ENCODE measurements at regions not wholly inside any gene's neighbourhood (a gene's known extent, or its start where the extent isn't known, plus 50 kb on each side); places are given as distances from the start of the nearest gene placed in this dataset.

DNA sequence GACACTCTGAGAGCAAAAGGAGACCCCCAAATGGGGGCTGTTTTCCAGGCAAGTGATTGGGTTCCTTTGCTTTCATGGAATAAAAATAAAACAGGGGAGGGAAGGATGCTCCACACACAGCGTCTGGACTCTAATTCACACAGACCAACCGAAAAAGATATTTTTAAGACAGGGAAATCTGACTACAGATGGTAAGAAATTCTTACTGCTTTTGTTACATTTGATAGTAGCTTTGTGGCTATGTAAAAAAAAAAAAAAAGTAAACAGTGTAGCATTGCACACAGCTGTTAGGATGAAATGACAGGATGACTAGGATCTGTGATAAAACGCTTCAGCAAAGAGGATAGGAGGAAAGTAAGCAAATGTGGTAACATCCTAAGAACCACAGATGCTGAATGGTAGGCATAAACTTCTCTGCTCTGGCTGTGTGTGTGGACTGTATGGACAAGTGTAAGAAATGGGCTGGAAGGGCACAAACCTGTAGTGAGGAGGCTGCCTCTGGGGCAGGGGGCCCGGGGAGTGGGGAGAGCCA is 207.6 kb downstream of the ANAPC1 start:
- Histone ChIP-seq H3K27me3 (ENCODE audit: control insufficient read depth in 1 of 2, insufficient read depth in 2 of 2, low read length in 2 of 2) (no peaks in the 10 kb centered on the region), H3K4me1 (ENCODE audit: control insufficient read depth in 2 of 2, insufficient read depth in 2 of 2, low read length in 1 of 2) (peaks cover 0 to 2% of the 10 kb centered on the region in 2 donors), H3K9me3 (ENCODE audit: control insufficient read depth in 2 of 2, insufficient read depth in 1 of 2, low read depth in 1 of 2, low read length in 1 of 2) (no peaks in the 10 kb centered on the region), H3K36me3 (ENCODE audit: control insufficient read depth in 2 of 2, insufficient read depth in 2 of 2, low read length in 1 of 2) (no peaks in the 10 kb centered on the region), H3K4me3 (ENCODE audit: low read depth in 1 of 2, low read length in 2 of 2) (no peak overlapping the region), H3K27ac (ENCODE audit: low read depth in 2 of 2, low read length in 1 of 2) (no peak overlapping the region)
- WGBS, 2 donors, result 87 to 88% methylated on average over 4 of the region's 4 CpGs

DNA sequence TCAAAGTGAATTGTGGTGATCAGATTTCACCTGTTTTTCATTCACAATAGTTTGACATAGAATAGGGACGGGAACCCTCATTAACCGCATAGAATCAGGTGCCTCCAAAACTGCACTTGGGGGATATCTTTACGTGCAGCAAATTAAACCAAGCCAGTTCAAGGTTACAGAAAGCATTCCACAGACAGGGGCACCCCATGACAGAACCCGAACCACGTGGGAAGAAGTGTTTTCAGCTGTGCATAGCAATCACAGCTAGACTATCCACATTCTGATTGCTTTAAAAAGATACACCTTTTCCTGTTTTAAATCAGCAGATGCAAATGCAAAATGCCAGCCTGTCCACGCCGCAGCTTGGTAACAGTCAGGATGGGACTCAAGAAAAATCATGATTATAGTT is 205.8 kb downstream of the ANAPC1 start:
- H3K9me3 ChIP-seq (ENCODE audit: control insufficient read depth in 2 of 2, insufficient read depth in 1 of 2, low read depth in 1 of 2, low read length in 1 of 2), result no peaks in the 10 kb centered on the region
- no peaks in the 10 kb centered on the region for H3K36me3 ChIP-seq (ENCODE audit: control insufficient read depth in 2 of 2, insufficient read depth in 2 of 2, low read length in 1 of 2)
- peaks cover 0 to 2% of the 10 kb centered on the region in 2 donors for H3K4me1 ChIP-seq (ENCODE audit: control insufficient read depth in 2 of 2, insufficient read depth in 2 of 2, low read length in 1 of 2)
- H3K4me3 ChIP-seq (ENCODE audit: low read depth in 1 of 2, low read length in 2 of 2), result no peak overlapping the region
- no peaks in the 10 kb centered on the region for H3K27me3 ChIP-seq (ENCODE audit: control insufficient read depth in 1 of 2, insufficient read depth in 2 of 2, low read length in 2 of 2)
- 77 to 82% methylated on average over 7 of the region's 7 CpGs for WGBS, 2 donors
- H3K27ac ChIP-seq (ENCODE audit: low read depth in 2 of 2, low read length in 1 of 2), result peak overlapping the region in 1 of 2 donors; percentile 4

DNA sequence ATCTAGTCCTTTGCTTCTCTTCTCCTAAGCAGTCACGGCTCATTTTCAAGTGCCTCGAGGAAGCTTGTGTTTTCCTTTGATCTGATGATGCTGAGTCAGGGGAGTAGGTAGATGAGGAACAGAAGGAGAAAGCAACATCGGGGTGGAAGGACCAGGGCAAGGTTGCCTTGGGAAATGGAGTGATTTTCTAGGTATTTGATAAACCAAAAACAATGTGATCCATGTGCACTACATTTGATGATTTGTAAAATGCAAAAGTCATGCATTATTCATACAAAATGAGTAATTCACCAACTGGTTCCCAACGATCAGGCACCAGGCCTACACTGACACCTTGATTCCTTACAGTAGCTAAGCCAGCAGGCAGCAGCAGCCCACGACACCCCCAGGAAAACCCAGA is 205.3 kb downstream of the ANAPC1 start:
- Histone ChIP-seq H3K27ac (ENCODE audit: low read depth in 2 of 2, low read length in 1 of 2) (peak overlapping the region in 1 of 2 donors; percentile 4), H3K9me3 (ENCODE audit: control insufficient read depth in 2 of 2, insufficient read depth in 1 of 2, low read depth in 1 of 2, low read length in 1 of 2) (no peaks in the 10 kb centered on the region), H3K36me3 (ENCODE audit: control insufficient read depth in 2 of 2, insufficient read depth in 2 of 2, low read length in 1 of 2) (no peaks in the 10 kb centered on the region), H3K4me3 (ENCODE audit: low read depth in 1 of 2, low read length in 2 of 2) (no peak overlapping the region), H3K4me1 (ENCODE audit: control insufficient read depth in 2 of 2, insufficient read depth in 2 of 2, low read length in 1 of 2) (peaks cover 0 to 2% of the 10 kb centered on the region in 2 donors), H3K27me3 (ENCODE audit: control insufficient read depth in 1 of 2, insufficient read depth in 2 of 2, low read length in 2 of 2) (no peaks in the 10 kb centered on the region)
- 39 to 46% methylated on average over 5 of the region's 5 CpGs for WGBS, 2 donors

DNA sequence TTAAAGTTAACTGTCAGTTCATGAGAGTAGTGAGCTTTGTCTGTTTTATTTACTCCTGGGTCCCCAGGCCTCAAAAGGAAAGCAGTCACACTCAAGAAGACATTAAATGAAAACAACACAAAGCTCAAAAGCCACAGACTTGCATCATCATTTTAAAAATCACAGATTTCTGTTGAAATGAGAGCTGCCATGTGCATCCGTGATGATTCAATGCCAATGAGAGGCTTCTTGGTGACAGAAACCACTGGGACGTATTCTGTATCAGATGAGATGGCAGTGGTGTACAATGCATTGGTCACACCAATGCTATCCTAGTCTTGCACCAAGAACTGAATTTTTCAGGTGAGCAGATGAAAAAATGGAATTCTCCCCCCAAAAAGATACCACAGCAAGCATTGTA is 204.8 kb downstream of the ANAPC1 start:
- H3K9me3 ChIP-seq (ENCODE audit: control insufficient read depth in 2 of 2, insufficient read depth in 1 of 2, low read depth in 1 of 2, low read length in 1 of 2), result no peaks in the 10 kb centered on the region
- H3K4me3 ChIP-seq (ENCODE audit: low read depth in 1 of 2, low read length in 2 of 2), result no peak overlapping the region
- no peak overlapping the region for H3K27ac ChIP-seq (ENCODE audit: low read depth in 2 of 2, low read length in 1 of 2)
- H3K4me1 ChIP-seq (ENCODE audit: control insufficient read depth in 2 of 2, insufficient read depth in 2 of 2, low read length in 1 of 2), result peaks cover 0 to 2% of the 10 kb centered on the region in 2 donors
- no peaks in the 10 kb centered on the region for H3K36me3 ChIP-seq (ENCODE audit: control insufficient read depth in 2 of 2, insufficient read depth in 2 of 2, low read length in 1 of 2)
- H3K27me3 ChIP-seq (ENCODE audit: control insufficient read depth in 1 of 2, insufficient read depth in 2 of 2, low read length in 2 of 2), result no peaks in the 10 kb centered on the region
- 79 to 86% methylated on average over 2 of the region's 2 CpGs for WGBS, 2 donors

DNA sequence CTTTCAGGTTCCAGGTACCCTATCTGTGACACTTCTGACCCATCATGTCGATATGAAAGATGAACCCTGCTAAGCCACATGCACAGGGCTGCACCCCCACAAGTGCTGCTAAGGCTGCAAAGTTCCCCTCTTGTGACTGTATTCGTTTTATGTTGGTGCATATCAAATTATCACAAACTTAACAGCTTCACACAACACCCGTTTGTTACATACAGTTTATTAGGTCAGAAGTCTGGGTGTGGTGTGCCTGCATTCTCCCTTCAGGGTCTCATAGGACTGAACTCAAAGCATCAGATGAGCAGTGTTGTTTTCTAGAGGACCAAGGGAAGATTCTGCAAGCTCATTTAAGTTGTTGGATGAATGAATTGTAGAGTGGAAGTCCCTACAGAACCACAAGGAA is 199.4 kb downstream of the ANAPC1 start:
- 79 to 85% methylated on average over 3 of the region's 3 CpGs for WGBS, 2 donors
- H3K27me3 ChIP-seq (ENCODE audit: control insufficient read depth in 1 of 2, insufficient read depth in 2 of 2, low read length in 2 of 2), result no peaks in the 10 kb centered on the region
- no peaks in the 10 kb centered on the region for H3K9me3 ChIP-seq (ENCODE audit: control insufficient read depth in 2 of 2, insufficient read depth in 1 of 2, low read depth in 1 of 2, low read length in 1 of 2)
- H3K36me3 ChIP-seq (ENCODE audit: control insufficient read depth in 2 of 2, insufficient read depth in 2 of 2, low read length in 1 of 2), result no peaks in the 10 kb centered on the region
- no peak overlapping the region for H3K4me3 ChIP-seq (ENCODE audit: low read depth in 1 of 2, low read length in 2 of 2)
- no peak overlapping the region for H3K27ac ChIP-seq (ENCODE audit: low read depth in 2 of 2, low read length in 1 of 2)
- no peaks in the 10 kb centered on the region for H3K4me1 ChIP-seq (ENCODE audit: control insufficient read depth in 2 of 2, insufficient read depth in 2 of 2, low read length in 1 of 2)

DNA sequence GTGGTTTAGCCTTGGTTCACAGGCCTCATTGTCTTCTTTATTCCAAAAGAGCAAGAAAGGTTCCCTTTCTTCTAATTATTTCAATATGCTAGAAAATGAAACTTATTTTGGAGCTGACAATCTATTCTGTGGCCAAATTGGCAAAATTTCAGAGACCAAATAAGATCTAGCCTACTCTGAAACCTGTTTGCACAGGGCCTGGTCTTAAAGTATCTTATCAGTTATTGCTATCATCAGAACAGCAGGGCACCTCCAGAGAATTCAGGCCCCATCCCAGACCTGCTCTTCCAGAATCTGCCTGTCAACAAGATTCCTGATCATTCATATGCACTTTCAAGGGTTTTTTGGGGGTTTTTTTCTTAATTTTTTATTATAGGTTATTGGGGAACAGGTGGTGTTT is 198.7 kb downstream of the ANAPC1 start:
- Histone ChIP-seq H3K4me3 (ENCODE audit: low read depth in 1 of 2, low read length in 2 of 2) (no peak overlapping the region), H3K4me1 (ENCODE audit: control insufficient read depth in 2 of 2, insufficient read depth in 2 of 2, low read length in 1 of 2) (no peaks in the 10 kb centered on the region), H3K27ac (ENCODE audit: low read depth in 2 of 2, low read length in 1 of 2) (no peak overlapping the region)

DNA sequence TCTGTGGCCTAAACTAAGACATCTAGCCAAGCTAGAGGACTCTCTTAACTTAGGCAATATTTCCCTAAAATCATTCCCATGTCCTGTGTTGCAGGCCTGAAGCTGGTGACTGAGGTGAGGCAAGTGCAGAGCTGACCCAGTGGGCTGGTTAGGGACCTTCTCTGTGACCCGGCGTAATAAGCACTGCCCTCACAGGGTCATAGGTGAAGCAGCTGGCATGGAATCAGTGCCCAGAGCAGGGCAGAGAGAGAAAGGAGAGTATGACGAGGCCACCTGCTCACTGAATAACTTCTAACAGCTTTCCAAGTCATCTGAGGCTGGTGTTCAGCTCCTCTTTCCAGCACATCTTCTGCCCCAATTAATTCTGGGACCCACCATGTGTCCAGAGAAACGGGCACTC is 197.0 kb downstream of the ANAPC1 start:
- WGBS, 2 donors, result 91 to 93% methylated on average over 4 of the region's 4 CpGs
- H3K9me3 ChIP-seq (ENCODE audit: control insufficient read depth in 2 of 2, insufficient read depth in 1 of 2, low read depth in 1 of 2, low read length in 1 of 2), result no peaks in the 10 kb centered on the region
- no peak overlapping the region for H3K27ac ChIP-seq (ENCODE audit: low read depth in 2 of 2, low read length in 1 of 2)

More for the DNA sequence above, 198.7 kb downstream of the ANAPC1 start:
- Histone ChIP-seq H3K36me3 (ENCODE audit: control insufficient read depth in 2 of 2, insufficient read depth in 2 of 2, low read length in 1 of 2) (no peaks in the 10 kb centered on the region), H3K27me3 (ENCODE audit: control insufficient read depth in 1 of 2, insufficient read depth in 2 of 2, low read length in 2 of 2) (no peaks in the 10 kb centered on the region), H3K9me3 (ENCODE audit: control insufficient read depth in 2 of 2, insufficient read depth in 1 of 2, low read depth in 1 of 2, low read length in 1 of 2) (no peaks in the 10 kb centered on the region)

DNA sequence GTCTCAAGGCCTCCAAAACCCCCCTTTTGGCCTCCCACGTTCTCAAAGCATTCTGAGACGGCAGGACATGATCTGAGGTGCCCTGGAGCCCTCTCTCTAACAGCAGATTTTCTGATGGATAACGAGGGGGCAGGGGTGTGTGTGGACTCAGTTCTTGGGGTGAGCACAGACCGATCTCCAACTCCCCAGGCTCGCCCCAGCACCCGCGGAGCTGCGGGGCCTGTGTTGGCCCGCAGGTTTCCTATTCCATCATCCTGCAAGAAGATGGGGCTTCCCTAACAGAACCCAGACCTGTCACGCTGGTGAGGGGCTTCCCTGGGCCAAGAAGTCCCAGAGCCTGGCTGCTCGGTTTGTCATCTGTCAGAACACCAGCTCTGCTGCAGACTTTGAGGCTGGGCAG is 196.1 kb downstream of the ANAPC1 start:
- Histone ChIP-seq H3K27ac (ENCODE audit: low read depth in 2 of 2, low read length in 1 of 2) (no peak overlapping the region), H3K9me3 (ENCODE audit: control insufficient read depth in 2 of 2, insufficient read depth in 1 of 2, low read depth in 1 of 2, low read length in 1 of 2) (no peaks in the 10 kb centered on the region), H3K4me1 (ENCODE audit: control insufficient read depth in 2 of 2, insufficient read depth in 2 of 2, low read length in 1 of 2) (no peaks in the 10 kb centered on the region), H3K27me3 (ENCODE audit: control insufficient read depth in 1 of 2, insufficient read depth in 2 of 2, low read length in 2 of 2) (no peaks in the 10 kb centered on the region), H3K36me3 (ENCODE audit: control insufficient read depth in 2 of 2, insufficient read depth in 2 of 2, low read length in 1 of 2) (no peaks in the 10 kb centered on the region), H3K4me3 (ENCODE audit: low read depth in 1 of 2, low read length in 2 of 2) (no peak overlapping the region)
- 83 to 87% methylated on average over 11 of the region's 11 CpGs for WGBS, 2 donors

More for the DNA sequence above, 197.0 kb downstream of the ANAPC1 start:
- no peaks in the 10 kb centered on the region for H3K27me3 ChIP-seq (ENCODE audit: control insufficient read depth in 1 of 2, insufficient read depth in 2 of 2, low read length in 2 of 2)
- no peaks in the 10 kb centered on the region for H3K36me3 ChIP-seq (ENCODE audit: control insufficient read depth in 2 of 2, insufficient read depth in 2 of 2, low read length in 1 of 2)
- H3K4me3 ChIP-seq (ENCODE audit: low read depth in 1 of 2, low read length in 2 of 2), result no peak overlapping the region
- H3K4me1 ChIP-seq (ENCODE audit: control insufficient read depth in 2 of 2, insufficient read depth in 2 of 2, low read length in 1 of 2), result no peaks in the 10 kb centered on the region

DNA sequence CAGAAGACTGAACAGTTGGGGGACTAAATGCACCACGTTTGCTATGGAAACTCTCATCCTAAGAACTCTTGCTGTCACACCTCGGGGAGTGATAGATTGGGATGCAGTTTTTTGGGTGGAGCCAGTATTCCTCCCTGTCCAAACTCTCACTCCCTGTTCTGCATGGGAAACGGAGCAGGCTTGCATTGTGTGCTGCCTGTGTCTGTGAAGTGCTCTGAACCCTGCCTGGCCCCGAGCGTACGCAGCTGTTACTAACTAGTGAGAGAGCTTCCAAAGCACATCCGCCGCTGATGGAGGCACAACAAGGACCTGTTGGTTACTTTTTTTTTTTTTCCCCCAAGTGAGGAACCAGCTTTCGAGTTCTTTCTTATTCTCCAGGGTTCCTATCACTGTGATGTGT is 195.5 kb downstream of the ANAPC1 start:
- 75 to 78% methylated on average over 9 of the region's 9 CpGs for WGBS, 2 donors
- no peaks in the 10 kb centered on the region for H3K4me1 ChIP-seq (ENCODE audit: control insufficient read depth in 2 of 2, insufficient read depth in 2 of 2, low read length in 1 of 2)
- H3K36me3 ChIP-seq (ENCODE audit: control insufficient read depth in 2 of 2, insufficient read depth in 2 of 2, low read length in 1 of 2), result no peaks in the 10 kb centered on the region
- no peak overlapping the region for H3K27ac ChIP-seq (ENCODE audit: low read depth in 2 of 2, low read length in 1 of 2)
- no peaks in the 10 kb centered on the region for H3K27me3 ChIP-seq (ENCODE audit: control insufficient read depth in 1 of 2, insufficient read depth in 2 of 2, low read length in 2 of 2)
- H3K4me3 ChIP-seq (ENCODE audit: low read depth in 1 of 2, low read length in 2 of 2), result no peak overlapping the region
- H3K9me3 ChIP-seq (ENCODE audit: control insufficient read depth in 2 of 2, insufficient read depth in 1 of 2, low read depth in 1 of 2, low read length in 1 of 2), result no peaks in the 10 kb centered on the region

DNA sequence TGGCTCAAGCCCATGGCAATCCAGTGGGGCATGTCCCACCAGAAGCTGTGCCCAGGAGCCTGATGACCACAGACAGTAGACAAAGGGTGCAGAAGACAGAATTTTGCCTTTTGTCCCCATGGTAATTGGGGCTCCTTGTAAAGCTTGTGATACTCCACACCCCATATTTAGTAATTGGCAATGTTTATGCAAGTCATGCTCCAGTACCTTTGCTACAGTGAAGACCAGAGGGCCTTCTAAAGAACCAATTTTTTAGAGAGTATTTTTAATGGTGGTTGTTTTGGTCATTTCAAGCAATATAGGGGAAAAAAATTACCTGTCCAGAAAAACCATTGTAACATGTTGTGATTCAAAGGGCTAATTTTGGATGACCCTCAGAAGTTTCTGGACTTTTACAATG is 194.8 kb downstream of the ANAPC1 start:
- Histone ChIP-seq H3K4me3 (ENCODE audit: low read depth in 1 of 2, low read length in 2 of 2) (no peak overlapping the region), H3K4me1 (ENCODE audit: control insufficient read depth in 2 of 2, insufficient read depth in 2 of 2, low read length in 1 of 2) (no peaks in the 10 kb centered on the region), H3K36me3 (ENCODE audit: control insufficient read depth in 2 of 2, insufficient read depth in 2 of 2, low read length in 1 of 2) (no peaks in the 10 kb centered on the region), H3K27ac (ENCODE audit: low read depth in 2 of 2, low read length in 1 of 2) (no peak overlapping the region), H3K9me3 (ENCODE audit: control insufficient read depth in 2 of 2, insufficient read depth in 1 of 2, low read depth in 1 of 2, low read length in 1 of 2) (no peaks in the 10 kb centered on the region), H3K27me3 (ENCODE audit: control insufficient read depth in 1 of 2, insufficient read depth in 2 of 2, low read length in 2 of 2) (no peaks in the 10 kb centered on the region)

All from esophagus (tissue), 2 donors.